Cardiac muscle cell (in vitro differentiated cells and primary cell): ENCODE measurements at regions not wholly inside any gene's neighbourhood (a gene's known extent, or its start where the extent isn't known, plus 50 kb on each side); places are given as distances from the start of the nearest gene placed in this dataset.
"Not testable (repeated sequence)": the region's sequence is repeated elsewhere in the genome, so short reads cannot be mapped to it uniquely, and the experiment has no call there.

ENCODE experiments used
- DNase-seq, 2 donors: peaks; one replicate each; pipeline versions ENCODE4 v3.0.0 to v3.0.0-alpha.2; 2010 to 2017; ENCODE audit warnings: low read depth in 1 of 2, low spot score in 1 of 2
- H3K27ac ChIP-seq: fragments of 200-600 bp; sonication (generic); 2 replicates; pipeline ENCODE4 v1.5.1; 2016
- H3K27me3 ChIP-seq: fragments of 200-600 bp; sonication (generic); 2 replicates; pipeline ENCODE4 v1.6.0; 2016; ENCODE audit warnings: control low read depth
- H3K36me3 ChIP-seq: fragments of 200-600 bp; sonication (generic); 2 replicates; pipeline ENCODE4 v1.5.1; 2016; ENCODE audit warnings: control low read depth
- H3K4me1 ChIP-seq: fragments of 200-600 bp; sonication (generic); 2 replicates; pipeline ENCODE4 v1.8.1; 2017; ENCODE audit warnings: low read depth, mild to moderate bottlenecking, mixed run types
- H3K4me3 ChIP-seq: fragments of 200-600 bp; sonication (generic); 2 replicates; pipeline ENCODE4 v1.5.1; 2016; ENCODE audit warnings: mild to moderate bottlenecking
- H3K9me3 ChIP-seq: fragments of 200-600 bp; sonication (generic); 2 replicates; pipeline ENCODE4 v1.5.1; 2017; ENCODE audit warnings: low read depth, mild to moderate bottlenecking, control low read depth
- TF ChIP-seq, protein P1 (sequence below): IDR thresholded peaks from 2 replicates; pipeline ENCODE4 v1.5.1; 2012; ENCODE audit warnings: low read depth, mild to moderate bottlenecking, low read length

DNA sequence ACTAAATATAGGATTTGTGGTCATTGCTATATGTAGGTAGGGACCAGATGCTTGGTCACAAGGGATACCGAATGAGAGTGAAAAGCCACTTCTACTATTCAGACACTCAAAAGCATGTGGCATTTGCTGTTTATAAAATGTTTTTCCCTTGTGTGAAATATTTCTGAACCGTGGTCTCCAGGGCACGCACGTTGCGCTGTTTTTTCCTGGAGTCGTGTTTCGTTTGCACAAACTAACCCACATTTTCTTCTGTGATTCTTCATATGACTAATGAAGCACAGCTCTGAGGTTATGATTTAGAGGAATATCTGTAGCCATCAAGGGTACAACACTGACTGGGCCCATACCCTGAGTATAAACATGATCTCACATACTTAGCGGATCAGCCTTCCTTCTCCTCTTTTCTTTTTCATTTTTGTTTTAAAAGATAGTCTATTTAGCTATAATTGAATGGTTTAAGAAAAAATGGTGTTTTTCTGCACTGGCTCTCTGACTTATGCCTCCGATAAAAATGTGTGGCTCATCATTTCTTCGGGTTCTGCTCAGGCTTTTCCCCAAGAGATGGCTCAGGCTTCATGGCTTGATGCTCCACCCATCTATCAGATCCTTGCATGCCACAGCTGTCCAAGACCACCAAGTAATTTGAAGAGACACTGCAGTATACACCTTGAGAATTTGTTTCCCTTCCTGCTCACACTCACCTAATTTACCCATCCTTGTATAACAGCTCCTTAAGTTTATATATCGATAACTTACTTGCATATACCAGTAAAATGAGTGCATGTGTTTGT is 59.9 kb upstream of the HBS1L start:
- TF ChIP-seq, protein P1, sequence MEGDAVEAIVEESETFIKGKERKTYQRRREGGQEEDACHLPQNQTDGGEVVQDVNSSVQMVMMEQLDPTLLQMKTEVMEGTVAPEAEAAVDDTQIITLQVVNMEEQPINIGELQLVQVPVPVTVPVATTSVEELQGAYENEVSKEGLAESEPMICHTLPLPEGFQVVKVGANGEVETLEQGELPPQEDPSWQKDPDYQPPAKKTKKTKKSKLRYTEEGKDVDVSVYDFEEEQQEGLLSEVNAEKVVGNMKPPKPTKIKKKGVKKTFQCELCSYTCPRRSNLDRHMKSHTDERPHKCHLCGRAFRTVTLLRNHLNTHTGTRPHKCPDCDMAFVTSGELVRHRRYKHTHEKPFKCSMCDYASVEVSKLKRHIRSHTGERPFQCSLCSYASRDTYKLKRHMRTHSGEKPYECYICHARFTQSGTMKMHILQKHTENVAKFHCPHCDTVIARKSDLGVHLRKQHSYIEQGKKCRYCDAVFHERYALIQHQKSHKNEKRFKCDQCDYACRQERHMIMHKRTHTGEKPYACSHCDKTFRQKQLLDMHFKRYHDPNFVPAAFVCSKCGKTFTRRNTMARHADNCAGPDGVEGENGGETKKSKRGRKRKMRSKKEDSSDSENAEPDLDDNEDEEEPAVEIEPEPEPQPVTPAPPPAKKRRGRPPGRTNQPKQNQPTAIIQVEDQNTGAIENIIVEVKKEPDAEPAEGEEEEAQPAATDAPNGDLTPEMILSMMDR, result no peak
- H3K4me3 ChIP-seq, result no peak overlapping the region
- no peak for DNase-seq
- no peaks in the 10 kb centered on the region for H3K4me1 ChIP-seq
- no peaks in the 10 kb centered on the region for H3K27me3 ChIP-seq
- no peaks in the 10 kb centered on the region for H3K36me3 ChIP-seq
- H3K27ac ChIP-seq, result no peak overlapping the region
- no peaks in the 10 kb centered on the region for H3K9me3 ChIP-seq

- Histone ChIP-seq H3K27ac (no peak overlapping the region), H3K36me3 (no peaks in the 10 kb centered on the region), H3K27me3 (no peaks in the 10 kb centered on the region), H3K4me3 (no peak overlapping the region), H3K9me3 (no peaks in the 10 kb centered on the region), H3K4me1 (no peaks in the 10 kb centered on the region)
- no peak for DNase-seq
- TF ChIP-seq, protein P1, result no peak
Observed at GRCh38 chr6:135113860-135114259, 59.2 kb upstream of the HBS1L start.

DNA sequence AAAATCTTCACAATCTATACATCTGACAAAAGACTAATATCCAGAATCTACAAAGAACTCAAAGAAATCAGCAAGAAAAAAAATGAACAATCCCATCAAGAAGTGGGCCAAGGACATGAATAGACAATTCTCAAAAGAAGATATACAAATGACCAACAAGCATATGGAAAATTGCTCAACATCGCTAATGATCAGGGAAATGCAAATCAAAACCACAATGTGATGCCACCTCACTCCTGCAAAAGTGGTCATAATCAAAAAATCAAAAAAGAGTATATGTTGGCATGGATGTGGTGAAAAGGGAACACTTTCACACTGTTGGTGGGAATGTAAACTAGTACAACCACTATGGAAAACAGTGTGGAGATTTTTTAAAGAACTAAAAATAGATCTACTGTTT is 58.3 kb upstream of the HBS1L start:
- not testable (repeated sequence) for H3K4me3 ChIP-seq, H3K27ac ChIP-seq

DNA sequence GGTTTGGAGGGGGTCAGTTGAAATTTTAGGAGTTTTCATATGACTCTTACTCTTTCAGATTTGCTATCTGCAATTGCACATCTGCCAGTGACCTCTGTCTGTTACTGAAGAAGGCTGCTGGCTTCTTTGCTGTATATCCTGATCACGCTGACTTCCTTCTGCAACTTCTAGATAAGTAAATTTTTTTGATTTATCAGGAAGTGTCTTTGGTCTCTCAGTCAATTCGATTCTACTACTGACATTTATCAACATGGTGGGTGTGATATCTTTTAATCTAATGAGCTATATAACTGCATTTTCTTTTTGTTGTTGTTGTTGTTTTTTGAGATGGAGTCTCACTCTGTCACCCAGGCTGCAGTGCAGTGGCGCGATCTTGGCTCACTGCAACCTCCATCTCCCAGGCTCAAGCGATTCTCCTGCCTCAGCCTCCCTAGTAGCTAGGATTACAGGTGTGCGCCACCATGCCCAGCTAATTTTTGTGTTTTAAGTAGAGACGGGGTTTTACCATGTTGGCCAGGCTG is 55.7 kb upstream of the HBS1L start:
- not testable (repeated sequence) for H3K9me3 ChIP-seq, DNase-seq, H3K4me3 ChIP-seq

More for the DNA sequence above, 58.3 kb upstream of the HBS1L start:
- H3K36me3 ChIP-seq, DNase-seq, H3K9me3 ChIP-seq, H3K4me1 ChIP-seq, H3K27me3 ChIP-seq: not testable (repeated sequence)

DNA sequence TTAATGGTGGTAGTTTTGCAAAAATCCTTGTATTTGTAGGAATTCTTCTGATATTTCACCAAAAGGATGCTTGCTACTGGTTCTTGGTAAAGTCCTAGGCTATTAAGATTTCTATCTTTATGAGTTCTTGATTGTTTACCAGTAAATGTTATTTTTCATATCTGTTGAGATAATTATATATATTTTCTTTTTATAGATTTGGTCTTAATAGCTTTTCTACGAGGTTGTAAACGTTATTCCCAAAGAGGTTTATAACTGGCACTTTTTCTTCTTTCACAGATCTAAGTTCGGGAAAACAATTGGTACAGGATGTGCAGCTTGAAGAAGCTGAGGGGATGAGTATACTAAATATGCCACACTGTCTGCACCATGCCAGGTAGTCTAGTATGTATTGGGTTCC is 55.1 kb upstream of the HBS1L start:
- no peaks in the 10 kb centered on the region for H3K9me3 ChIP-seq
- no peak for DNase-seq
- TF ChIP-seq, protein P1, result no peak
- H3K27me3 ChIP-seq, result no peaks in the 10 kb centered on the region
- no peaks in the 10 kb centered on the region for H3K36me3 ChIP-seq
- no peak overlapping the region for H3K4me3 ChIP-seq
- H3K4me1 ChIP-seq, result no peaks in the 10 kb centered on the region
- no peak overlapping the region for H3K27ac ChIP-seq

More for the DNA sequence above, 55.7 kb upstream of the HBS1L start:
- H3K27ac ChIP-seq, H3K36me3 ChIP-seq, H3K4me1 ChIP-seq, H3K27me3 ChIP-seq: not testable (repeated sequence)

DNA sequence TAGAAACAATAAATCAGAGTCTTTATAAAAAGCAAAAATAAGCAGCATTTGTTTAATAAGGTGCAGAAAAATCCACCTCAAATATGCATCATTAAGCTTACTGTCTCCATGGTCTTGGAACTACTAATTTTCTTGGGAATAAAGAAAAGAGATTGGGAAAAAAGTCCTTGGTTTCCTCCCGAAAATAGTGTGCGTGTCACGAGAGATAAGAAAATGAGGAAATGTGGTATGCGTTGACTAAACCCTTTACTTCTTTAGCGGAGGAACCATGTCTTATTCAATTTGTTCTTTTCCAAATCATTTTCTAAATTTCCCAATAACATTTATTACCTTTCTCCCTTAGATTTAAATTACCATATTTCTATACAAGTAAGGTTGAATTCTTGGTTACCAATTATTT is 54.1 kb upstream of the HBS1L start:
- DNase-seq, result no peak
- TF ChIP-seq, protein P1, result no peak

More for the DNA sequence above, 54.1 kb upstream of the HBS1L start:
- H3K27ac ChIP-seq, result no peak overlapping the region
- H3K4me1 ChIP-seq, result no peaks in the 10 kb centered on the region
- H3K27me3 ChIP-seq, result no peaks in the 10 kb centered on the region
- no peak overlapping the region for H3K4me3 ChIP-seq
- no peaks in the 10 kb centered on the region for H3K9me3 ChIP-seq
- H3K36me3 ChIP-seq, result no peaks in the 10 kb centered on the region
